Adipose tissue (tissue), 3 donors: ENCODE measurements at regions not wholly inside any gene's neighbourhood (a gene's known extent, or its start where the extent isn't known, plus 50 kb on each side); places are given as distances from the start of the nearest gene placed in this dataset.
"Not testable (repeated sequence)": the region's sequence is repeated elsewhere in the genome, so short reads cannot be mapped to it uniquely, and the experiment has no call there.

Experiments
- H3K27ac ChIP-seq: one replicate; pipeline ENCODE4 v1.5.1; 2013; ENCODE audit warnings: low read depth, low read length
- WGBS, 3 donors: extraction: QIAGEN DNeasy Blood & Tissue Kit; methylation state at CpG; one replicate each; pipeline ENCODE4 v1.1.7; 2013; 5-methylcytosine and 5-hydroxymethylcytosine counted together
- donor health status: healthy with polysubstance abuse.
- donor health status: Bipolar disorder and iron deficiency.
- donor health status: healthy.

DNA sequence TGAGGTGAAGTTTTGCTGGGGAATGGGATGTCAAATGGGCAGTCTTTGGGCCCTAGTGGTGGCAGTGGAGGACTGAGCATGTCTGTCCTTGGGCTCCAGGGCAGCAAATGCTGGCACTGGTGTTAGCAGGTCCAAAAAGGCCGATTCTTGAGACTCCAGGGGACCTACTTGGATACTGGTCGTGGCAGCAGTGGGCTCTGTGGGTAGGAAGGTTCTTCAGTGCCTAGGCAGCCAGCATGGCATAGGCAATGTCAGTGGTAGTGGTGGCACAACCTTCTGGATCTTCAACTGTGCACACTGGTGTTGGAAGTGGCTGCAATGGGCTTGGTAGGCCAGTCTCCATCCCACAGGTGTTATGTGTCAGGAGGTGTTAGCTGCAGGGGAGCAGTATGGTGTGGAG is 334.7 kb upstream of the KITLG start:
- 49 to 66% (median 57%) methylated on average over 2 of the region's 2 CpGs for WGBS, 3 donors
- no peak overlapping the region for H3K27ac ChIP-seq

DNA sequence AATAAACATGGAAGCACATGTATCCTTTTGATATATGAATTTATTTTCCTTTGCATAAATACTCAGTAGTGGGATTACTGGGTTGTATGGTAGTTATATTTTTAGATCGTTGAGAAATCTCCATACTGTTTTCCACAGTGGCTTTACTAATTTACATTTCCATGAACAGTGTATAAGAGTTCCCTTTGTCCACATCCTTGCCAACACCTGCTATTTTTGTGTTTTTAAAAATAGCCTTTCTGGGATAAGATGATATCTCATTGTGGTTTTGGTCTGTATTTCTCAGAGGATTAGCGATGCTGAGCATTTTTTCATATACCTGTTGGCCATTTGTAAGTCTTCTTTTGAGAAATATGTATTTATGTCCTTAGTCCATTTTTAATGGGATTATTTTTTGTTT is 329.2 kb upstream of the KITLG start:
- H3K27ac ChIP-seq: no peak overlapping the region
- WGBS, 3 donors: 76 to 79% (median 77%) methylated on average over 2 of the region's 2 CpGs

DNA sequence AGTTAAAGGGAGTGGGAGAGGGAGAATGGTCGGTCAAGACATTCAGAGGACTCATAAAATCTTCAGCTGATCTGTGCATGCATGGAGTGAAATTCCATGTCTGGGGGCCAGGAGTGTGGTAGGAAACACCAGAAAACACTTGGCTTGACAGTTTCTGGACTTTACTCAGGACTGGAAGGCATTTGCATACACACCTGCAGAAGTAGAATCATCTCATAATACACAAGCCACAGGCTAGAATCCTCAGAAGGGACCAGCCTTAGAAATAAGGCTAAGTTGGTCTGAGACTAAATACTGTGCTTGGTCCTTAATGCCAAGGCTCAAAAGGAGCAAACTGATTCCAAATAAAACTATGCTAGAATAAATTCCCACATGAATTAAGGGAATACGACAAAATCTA is 328.1 kb upstream of the KITLG start:
- WGBS, 3 donors: 75 to 94% (median 86%) methylated on average over 2 of the region's 2 CpGs
- no peak overlapping the region for H3K27ac ChIP-seq

DNA sequence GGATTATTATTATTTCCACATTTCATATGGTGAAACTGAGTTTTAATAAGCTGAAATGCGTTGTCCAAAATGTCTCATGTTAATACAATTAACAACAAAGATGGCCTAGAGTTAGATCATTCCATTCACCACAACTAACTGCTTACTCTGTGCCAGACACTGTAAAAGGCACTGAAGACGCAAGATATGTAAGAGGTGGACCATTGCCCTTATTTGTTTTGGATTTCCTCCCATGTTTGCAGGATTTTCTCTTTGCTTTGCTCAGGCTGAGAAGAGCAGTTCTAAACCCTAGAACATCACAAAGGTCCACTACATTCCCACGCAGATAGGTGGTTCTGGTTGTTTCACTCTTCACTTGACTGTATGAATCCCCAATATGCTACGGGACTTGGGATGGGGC is 324.4 kb upstream of the KITLG start:
- no peak overlapping the region for H3K27ac ChIP-seq
- WGBS, 3 donors: 58 to 89% (median 83%) methylated on average over 4 of the region's 4 CpGs

DNA sequence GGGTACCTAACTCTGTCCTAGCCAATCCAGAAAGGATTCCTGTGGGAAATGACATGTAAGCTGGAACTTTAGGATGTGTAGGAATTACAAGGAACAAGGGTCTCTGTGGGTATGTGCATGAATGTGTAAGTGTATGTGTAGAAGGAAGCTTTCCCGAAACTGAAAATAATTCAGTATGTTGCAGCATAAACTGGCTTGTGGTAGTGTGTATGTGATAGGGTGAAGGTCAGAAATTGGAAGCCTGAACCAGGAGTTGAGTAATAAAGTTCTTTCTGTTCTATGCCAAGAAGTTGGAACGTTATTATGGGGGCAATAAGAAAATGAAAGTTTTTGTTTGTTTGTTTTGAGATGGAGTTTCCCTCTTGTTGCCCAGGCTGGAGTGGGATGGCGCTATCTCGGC is 323.1 kb upstream of the KITLG start:
- no peak overlapping the region for H3K27ac ChIP-seq
- 78 to 87% (median 83%) methylated on average over 4 of the region's 4 CpGs for WGBS, 3 donors

DNA sequence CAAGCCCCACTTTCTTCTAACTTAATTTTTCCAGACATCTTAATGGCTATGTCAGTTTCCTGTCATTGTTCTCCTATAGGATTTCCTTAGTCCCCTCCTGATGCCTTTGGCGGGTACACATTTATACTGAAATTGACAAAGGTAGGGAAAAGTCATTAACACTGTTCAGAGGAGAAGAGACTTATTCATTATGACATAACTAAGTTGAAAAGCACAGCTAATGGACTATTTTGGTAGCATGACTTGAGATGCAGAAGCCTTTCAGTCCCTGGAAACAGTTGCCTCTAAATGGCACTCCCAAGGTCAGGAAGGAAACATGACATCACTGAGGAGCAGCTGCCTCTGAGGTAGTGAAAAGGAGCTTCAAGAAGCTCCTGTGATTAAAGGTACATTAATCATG is 317.5 kb upstream of the KITLG start:
- H3K27ac ChIP-seq: no peak overlapping the region
- 68 to 86% (median 71%) methylated on average over 1 of the region's 1 CpG for WGBS, 3 donors

DNA sequence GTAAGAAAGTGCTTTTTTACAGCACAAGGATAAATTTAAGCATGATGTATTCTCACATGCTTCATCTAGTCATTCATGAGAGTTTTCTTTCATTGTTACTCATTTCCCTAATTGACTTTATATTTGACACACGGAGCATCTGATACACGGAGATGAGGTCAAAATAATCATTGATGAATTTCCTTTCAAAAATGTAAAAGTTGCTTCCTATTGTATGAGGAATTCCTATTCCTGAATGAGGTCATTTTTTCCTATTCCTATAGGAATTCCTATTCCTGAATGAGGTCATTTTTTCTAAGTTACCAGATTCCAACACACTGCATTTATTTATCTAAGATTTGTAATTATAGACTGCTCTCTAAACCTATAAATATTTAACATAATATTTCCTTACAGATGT is 316.7 kb upstream of the KITLG start:
- H3K27ac ChIP-seq: no peak overlapping the region
- WGBS, 3 donors: 59 to 78% (median 60%) methylated on average over 2 of the region's 2 CpGs

DNA sequence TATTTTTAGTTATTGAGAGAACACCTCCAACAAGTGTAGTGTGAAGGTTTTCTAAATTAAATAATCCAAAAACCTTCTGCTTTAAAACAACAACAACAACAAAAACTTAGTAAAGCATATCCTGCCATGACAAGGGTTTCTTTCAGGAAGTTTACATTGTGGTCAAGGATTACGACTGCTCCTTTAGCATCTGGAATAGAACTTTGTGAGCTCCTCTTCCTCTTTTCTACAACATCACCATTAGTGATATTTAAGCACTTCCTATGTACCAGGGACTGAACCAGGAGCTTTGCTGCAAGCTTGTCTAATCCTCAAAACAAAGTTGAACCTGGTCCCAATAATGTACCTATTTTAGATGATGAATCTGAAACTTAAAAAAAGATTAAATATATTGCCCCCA is 315.4 kb upstream of the KITLG start:
- no peak overlapping the region for H3K27ac ChIP-seq
- 31 to 80% (median 54%) methylated on average over 1 of the region's 1 CpG for WGBS, 3 donors

DNA sequence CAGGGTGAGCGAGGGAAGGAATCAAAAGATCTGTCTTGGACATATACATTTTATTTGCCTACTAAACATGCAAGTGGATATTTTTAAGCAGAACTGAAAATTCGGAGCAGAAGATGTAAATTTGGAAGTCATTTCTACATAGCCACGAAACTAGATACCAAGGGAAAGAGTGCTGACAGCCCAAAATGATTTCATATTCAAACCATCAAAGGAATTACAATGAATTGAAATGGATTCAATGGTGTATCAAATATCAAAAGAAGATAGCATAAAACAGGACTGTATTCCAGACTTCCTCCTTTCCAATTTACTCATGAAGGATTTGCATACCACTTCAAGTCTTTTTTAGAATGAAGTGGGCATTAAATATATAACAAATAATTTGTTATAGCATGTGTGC is 313.5 kb upstream of the KITLG start:
- 74 to 84% (median 74%) methylated on average over 3 of the region's 3 CpGs for WGBS, 3 donors
- H3K27ac ChIP-seq: no peak overlapping the region

DNA sequence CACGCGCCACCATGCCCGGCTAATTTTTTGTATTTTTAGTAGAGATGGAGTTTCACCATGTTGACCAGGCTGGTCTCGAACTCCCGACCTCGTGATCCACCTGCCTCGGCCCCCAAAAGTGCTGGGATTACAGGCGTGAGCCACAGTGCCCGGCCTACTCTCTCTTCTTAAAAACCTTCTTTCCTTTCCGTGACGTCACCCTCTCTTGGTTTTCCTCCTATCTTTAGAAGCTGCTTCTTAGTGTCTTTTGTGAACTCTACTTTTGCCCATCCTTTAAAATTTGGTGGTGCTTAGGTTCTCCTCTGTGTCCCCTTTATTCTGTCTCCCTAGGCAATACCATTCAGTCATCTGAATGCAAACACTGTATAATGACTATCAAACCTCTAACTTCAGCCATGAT is 311.2 kb upstream of the KITLG start:
- not testable (repeated sequence) for H3K27ac ChIP-seq
- WGBS, 3 donors: 97 to 98% (median 97%) methylated on average over 11 of the region's 11 CpGs

DNA sequence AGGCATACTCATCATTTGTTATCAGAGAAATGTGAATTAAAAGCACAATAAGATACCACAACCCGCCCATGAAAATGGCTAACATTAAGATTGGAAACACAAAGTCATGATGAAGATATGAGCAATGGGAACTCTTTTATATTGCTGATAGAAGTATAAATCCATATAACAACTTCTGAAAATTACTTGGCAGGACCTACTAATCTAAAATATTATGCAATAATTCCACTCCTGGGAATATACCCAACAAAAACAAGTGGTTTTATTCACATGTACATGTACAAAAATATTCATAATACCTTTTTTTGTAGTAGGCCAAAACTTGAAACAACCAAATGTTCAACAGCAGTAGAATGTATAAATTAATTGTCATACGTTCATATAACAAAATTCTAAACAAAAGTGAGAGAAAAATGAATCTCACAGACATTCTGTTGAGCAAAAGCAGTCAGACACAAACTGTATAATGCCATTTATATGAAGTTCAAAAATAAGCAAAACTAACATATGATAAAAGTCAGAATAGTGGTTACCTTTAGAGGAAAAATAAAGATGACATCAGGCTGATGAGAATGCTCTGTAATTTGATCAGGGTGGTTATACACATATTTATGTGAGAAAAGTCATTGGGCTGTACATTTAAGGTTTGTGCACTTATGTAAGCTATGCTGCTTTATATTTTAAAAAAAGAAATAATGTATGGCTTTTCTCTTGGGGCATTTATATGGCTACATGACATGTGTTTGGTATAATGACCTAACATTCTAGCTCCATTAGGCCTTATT is 309.2 kb upstream of the KITLG start:
- no peak overlapping the region for H3K27ac ChIP-seq
- 72 to 87% (median 79%) methylated on average over 2 of the region's 2 CpGs for WGBS, 3 donors

DNA sequence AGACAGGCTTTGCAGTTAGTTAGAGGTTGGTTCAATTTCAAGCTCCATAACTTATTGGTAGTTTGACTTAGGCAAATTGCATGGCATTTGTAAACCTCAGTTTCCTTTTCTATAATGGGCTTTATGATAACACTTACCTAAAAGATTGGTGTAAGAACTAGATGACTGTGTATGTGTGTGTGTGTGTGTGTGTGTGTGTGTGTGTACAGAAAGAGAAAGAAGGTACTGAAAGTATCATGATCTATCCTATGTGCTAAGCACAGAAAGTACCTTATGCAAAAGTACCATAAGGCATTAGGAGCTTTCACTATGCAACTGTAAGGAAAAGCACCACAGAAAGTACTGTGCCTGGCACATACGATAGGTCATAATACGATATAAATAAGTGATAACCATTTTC is 304.3 kb upstream of the KITLG start:
- H3K27ac ChIP-seq: no peak overlapping the region
- WGBS, 3 donors: 80 to 82% (median 80%) methylated on average over 2 of the region's 2 CpGs

DNA sequence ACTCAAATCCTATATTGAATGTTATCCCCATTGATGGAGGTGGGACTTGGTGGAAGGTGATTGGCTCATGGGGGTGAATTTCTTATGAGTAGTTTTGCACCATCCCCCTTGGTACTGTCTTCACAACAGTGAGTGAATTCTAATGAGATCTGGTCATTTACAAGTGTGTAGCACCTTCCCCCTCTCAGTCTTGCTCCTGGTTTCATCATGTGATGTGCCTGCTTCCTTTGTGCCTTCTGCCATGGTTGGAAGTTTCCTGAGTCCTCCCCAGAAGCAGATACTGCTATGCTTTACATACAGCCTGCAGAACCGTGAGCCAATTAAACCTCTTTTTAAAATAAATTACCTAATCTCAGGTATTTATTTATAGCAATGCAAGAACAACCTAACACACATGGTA is 302.4 kb upstream of the KITLG start:
- WGBS, 3 donors: 94 to 97% (median 94%) methylated on average over 1 of the region's 1 CpG
- H3K27ac ChIP-seq: no peak overlapping the region

DNA sequence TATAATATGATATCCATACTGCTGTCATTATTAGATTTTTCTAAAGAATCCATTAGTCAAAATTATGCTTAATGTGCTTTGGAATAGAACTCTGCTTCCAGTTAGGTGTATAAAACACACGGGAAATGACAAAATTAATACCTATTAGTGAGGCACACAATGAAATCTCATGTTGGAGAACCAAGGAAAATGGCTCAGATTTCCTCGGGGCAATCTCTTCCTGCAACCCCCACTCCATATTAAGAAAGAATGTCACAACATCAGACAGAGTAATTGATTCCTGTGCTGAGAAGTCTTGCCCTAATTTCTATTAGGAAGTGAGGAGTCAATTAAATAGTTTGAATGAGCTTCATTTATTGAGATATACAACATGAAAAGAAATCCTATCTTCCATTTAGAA is 299.8 kb upstream of the KITLG start:
- WGBS, 3 donors: 72 to 81% (median 75%) methylated on average over 2 of the region's 2 CpGs
- H3K27ac ChIP-seq: no peak overlapping the region

DNA sequence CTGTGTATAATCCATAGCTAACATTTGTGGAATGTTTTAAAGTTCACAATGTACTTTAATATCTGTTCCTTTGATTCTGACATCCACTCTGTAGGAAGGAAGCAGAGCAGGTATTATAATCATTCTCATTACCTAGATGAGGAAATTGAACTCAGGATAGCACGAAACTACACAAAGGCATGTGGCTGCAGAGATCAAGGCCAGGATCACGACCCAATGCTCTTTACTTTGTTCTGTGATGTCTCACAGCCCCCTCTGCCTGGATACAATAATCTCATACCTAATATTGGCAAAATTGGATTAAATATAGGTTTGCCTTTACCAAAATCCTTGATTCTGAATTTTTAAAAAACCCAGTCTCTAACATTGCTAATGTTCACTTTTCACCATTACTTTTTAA is 298.0 kb upstream of the KITLG start:
- WGBS, 3 donors: 68 to 83% (median 77%) methylated on average over 2 of the region's 2 CpGs
- H3K27ac ChIP-seq: no peak overlapping the region

DNA sequence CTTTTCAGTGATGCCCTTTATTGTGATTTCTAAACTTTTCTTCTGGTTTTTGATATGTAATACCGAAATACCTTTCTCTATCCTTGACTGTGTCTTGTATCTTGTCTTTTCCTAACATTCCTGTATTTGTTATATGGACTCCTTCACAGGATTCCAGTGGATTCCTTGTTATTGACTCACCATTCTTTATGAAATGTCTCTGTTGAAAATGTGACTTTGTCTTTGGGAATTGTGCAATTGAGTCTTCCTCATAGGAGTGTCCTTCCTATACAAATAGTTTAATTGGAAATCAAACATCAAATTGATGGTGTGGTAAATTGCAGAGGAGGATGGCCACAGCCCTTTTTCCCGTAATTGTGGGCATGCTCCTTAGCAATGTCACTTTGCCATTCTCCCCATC is 296.6 kb upstream of the KITLG start:
- 90 to 95% (median 94%) methylated on average over 2 of the region's 2 CpGs for WGBS, 3 donors

DNA sequence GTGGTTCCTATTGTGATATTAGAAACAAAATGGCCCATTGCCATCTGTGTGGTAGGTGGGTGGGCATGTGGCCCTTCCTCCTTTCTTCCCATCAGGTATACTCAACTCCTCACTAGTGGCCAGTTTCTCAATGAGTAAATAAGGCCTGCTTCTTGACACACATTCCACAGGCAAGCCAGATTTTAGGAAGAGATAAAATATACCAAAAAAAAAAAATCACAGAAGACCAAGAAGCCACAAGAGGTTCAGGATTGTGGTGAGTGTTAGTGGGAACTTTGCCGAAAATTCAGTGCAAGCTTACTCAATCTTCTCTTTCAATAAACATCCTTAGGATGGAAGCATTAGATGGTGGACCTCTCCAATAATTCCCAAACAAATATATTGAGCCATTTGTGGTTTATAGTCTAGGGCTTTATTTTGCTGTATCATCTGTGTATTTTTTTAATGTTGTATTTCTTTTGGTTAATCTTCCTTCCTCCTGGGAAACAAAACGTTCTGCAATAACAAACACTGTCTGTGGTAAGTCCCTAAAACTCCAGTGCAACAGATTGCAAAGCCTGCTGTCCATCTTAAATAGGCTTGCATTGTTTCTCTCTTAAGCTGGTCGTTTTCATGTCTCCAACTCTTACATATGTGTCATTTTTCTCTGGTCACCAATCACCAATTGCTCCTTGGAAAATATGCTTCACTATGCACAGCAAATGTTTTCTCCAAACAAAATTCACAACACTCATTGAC is 289.9 kb upstream of the KITLG start:
- WGBS, 3 donors: 31 to 53% (median 31%) methylated on average over 3 of the region's 3 CpGs
- H3K27ac ChIP-seq: no peak overlapping the region

More for the DNA sequence above, 296.6 kb upstream of the KITLG start:
- no peak overlapping the region for H3K27ac ChIP-seq

DNA sequence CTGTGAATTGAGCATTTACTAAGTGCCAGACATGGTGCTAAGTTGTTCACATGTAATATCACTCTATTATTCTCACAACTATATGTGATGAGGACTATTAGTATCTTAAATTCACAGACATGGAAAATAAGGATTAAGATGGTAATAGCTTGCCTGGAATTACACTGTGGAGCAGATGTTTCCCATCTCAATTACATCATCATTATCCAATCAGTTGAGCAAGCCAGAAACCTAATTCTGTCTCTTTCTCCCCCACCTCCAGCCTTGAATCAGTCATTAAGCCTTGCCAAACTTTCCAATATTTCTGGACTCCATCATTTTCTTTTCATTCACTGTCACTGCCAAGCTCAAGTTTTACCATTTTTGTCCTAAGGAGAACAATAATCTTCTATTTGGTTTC is 287.8 kb upstream of the KITLG start:
- H3K27ac ChIP-seq: no peak overlapping the region

DNA sequence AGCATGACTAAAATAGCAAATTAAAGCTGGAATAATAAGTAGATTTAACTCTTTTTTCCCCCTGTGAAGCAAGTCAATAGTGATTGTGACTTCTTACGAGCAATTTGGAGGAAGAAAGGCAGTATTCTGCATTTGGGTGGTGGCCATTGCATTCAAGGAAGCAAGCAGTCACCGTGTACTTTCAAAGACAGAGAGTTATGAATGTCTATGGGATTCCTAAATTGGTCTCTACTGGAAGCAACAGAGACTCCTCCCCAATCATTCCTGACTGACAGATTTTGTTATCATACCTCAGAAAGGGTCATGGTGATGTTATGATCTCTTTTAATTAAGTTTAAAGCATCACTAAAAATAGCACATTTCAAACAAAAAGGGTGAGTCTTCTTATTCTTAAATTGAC is 287.2 kb upstream of the KITLG start:
- no peak overlapping the region for H3K27ac ChIP-seq
- WGBS, 3 donors: 64 to 79% (median 68%) methylated on average over 2 of the region's 2 CpGs

DNA sequence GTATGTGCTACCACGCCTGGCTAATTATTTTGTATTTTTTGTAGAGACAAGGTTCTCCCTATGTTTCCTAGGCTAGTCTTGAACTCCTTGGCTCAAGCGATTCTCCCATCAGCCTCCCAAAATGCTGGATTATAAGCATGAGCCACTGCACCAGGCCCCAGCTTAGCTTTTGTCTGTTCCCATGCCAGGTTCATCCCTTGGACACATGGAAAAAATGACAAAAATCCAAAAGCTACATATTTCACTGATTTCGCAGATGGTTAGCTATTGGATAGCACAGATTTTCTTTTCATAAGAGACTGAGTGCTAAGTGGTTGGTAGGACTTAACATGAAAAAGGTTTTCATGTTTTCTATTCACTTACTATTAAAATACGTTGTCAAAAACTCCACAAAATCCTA is 286.6 kb upstream of the KITLG start:
- no peak overlapping the region for H3K27ac ChIP-seq
- 84 to 92% (median 89%) methylated on average over 4 of the region's 4 CpGs for WGBS, 3 donors
